K562 (cell line): ENCODE measurements at regions not wholly inside any gene's neighbourhood (a gene's known extent, or its start where the extent isn't known, plus 50 kb on each side); places are given as distances from the start of the nearest gene placed in this dataset.

Experiments
- HMG20B ChIP-seq: fragments of 250-450 bp; sonication (Bioruptor Pico); IDR thresholded peaks from 2 replicates; pipeline ENCODE4 v1.5.0; 2021; ENCODE audit warnings: mild to moderate bottlenecking
- NUFIP1 ChIP-seq: fragments of 450-650 bp; IDR thresholded peaks from 2 replicates; pipeline ENCODE4 v1.6.1; 2018; ENCODE audit not compliant: partially characterized antibody
- PHF8 ChIP-seq: fragments of 200-600 bp; sonication (generic); IDR thresholded peaks from 2 replicates; pipeline ENCODE4 v1.6.1; 2012; ENCODE audit warnings: mixed run types, mild to moderate bottlenecking, inconsistent platforms, low read length, moderate library complexity, borderline replicate concordance
- ZBTB33 ChIP-seq: sonication (generic); formaldehyde crosslinking; IDR thresholded peaks from 2 replicates; pipeline ENCODE4 v1.8.1; 2023; ENCODE audit warnings: mild to moderate bottlenecking, missing genetic modification reagents
- ZNF512 ChIP-seq: IDR thresholded peaks from 2 replicates; pipeline ENCODE4 v1.6.1; 2016; ENCODE audit warnings: missing genetic modification characterization, missing compliant biosample characterization
- TF ChIP-seq, protein P1 (sequence below): fragments of 200-600 bp; sonication (generic); IDR thresholded peaks from one replicate; pipeline ENCODE4 v1.6.1; 2012; ENCODE audit warnings: mild to moderate bottlenecking, low read depth, low read length, inconsistent platforms

DNA sequence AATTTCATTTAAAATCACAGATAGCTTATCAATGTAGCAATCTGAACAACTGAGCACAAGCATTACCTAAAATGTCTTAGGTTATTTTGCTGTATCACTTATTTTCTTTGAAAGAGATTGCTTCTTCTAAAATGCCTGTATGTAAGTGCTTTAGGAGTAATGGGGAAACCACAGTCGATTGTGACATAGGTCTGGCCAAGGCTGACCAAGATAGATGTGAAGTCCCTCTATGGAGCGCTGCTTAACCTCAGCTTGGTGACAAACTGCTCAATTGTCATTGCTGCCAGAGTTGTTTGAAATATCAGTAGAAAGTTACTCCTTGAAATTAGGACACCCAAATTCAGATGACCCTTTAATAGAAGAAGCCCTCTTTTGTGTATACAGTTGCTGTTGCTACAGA is 401.9 kb upstream of the NDST4 start:
- TF ChIP-seq HMG20B (CRISPR knock-in tag) = no peak
- TF ChIP-seq, protein P1, sequence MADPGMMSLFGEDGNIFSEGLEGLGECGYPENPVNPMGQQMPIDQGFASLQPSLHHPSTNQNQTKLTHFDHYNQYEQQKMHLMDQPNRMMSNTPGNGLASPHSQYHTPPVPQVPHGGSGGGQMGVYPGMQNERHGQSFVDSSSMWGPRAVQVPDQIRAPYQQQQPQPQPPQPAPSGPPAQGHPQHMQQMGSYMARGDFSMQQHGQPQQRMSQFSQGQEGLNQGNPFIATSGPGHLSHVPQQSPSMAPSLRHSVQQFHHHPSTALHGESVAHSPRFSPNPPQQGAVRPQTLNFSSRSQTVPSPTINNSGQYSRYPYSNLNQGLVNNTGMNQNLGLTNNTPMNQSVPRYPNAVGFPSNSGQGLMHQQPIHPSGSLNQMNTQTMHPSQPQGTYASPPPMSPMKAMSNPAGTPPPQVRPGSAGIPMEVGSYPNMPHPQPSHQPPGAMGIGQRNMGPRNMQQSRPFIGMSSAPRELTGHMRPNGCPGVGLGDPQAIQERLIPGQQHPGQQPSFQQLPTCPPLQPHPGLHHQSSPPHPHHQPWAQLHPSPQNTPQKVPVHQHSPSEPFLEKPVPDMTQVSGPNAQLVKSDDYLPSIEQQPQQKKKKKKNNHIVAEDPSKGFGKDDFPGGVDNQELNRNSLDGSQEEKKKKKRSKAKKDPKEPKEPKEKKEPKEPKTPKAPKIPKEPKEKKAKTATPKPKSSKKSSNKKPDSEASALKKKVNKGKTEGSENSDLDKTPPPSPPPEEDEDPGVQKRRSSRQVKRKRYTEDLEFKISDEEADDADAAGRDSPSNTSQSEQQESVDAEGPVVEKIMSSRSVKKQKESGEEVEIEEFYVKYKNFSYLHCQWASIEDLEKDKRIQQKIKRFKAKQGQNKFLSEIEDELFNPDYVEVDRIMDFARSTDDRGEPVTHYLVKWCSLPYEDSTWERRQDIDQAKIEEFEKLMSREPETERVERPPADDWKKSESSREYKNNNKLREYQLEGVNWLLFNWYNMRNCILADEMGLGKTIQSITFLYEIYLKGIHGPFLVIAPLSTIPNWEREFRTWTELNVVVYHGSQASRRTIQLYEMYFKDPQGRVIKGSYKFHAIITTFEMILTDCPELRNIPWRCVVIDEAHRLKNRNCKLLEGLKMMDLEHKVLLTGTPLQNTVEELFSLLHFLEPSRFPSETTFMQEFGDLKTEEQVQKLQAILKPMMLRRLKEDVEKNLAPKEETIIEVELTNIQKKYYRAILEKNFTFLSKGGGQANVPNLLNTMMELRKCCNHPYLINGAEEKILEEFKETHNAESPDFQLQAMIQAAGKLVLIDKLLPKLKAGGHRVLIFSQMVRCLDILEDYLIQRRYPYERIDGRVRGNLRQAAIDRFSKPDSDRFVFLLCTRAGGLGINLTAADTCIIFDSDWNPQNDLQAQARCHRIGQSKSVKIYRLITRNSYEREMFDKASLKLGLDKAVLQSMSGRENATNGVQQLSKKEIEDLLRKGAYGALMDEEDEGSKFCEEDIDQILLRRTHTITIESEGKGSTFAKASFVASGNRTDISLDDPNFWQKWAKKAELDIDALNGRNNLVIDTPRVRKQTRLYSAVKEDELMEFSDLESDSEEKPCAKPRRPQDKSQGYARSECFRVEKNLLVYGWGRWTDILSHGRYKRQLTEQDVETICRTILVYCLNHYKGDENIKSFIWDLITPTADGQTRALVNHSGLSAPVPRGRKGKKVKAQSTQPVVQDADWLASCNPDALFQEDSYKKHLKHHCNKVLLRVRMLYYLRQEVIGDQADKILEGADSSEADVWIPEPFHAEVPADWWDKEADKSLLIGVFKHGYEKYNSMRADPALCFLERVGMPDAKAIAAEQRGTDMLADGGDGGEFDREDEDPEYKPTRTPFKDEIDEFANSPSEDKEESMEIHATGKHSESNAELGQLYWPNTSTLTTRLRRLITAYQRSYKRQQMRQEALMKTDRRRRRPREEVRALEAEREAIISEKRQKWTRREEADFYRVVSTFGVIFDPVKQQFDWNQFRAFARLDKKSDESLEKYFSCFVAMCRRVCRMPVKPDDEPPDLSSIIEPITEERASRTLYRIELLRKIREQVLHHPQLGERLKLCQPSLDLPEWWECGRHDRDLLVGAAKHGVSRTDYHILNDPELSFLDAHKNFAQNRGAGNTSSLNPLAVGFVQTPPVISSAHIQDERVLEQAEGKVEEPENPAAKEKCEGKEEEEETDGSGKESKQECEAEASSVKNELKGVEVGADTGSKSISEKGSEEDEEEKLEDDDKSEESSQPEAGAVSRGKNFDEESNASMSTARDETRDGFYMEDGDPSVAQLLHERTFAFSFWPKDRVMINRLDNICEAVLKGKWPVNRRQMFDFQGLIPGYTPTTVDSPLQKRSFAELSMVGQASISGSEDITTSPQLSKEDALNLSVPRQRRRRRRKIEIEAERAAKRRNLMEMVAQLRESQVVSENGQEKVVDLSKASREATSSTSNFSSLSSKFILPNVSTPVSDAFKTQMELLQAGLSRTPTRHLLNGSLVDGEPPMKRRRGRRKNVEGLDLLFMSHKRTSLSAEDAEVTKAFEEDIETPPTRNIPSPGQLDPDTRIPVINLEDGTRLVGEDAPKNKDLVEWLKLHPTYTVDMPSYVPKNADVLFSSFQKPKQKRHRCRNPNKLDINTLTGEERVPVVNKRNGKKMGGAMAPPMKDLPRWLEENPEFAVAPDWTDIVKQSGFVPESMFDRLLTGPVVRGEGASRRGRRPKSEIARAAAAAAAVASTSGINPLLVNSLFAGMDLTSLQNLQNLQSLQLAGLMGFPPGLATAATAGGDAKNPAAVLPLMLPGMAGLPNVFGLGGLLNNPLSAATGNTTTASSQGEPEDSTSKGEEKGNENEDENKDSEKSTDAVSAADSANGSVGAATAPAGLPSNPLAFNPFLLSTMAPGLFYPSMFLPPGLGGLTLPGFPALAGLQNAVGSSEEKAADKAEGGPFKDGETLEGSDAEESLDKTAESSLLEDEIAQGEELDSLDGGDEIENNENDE = no peak
- no peak for TF ChIP-seq ZBTB33 (CRISPR knock-in tag)
- TF ChIP-seq NUFIP1 = no peak
- TF ChIP-seq ZNF512 (tag) = no peak
- no peak for TF ChIP-seq PHF8
